Neuron (in vitro differentiated cells): ENCODE measurements at regions not wholly inside any gene's neighbourhood (a gene's known extent, or its start where the extent isn't known, plus 50 kb on each side); places are given as distances from the start of the nearest gene placed in this dataset.

Experiments
- H2AFZ ChIP-seq: one replicate; pipeline ENCODE4 v1.6.1; 2013; ENCODE audit warnings: low read depth, mild to moderate bottlenecking, inconsistent platforms, low read length, moderate library complexity
- H3K27me3 ChIP-seq: one replicate; pipeline ENCODE4 v1.6.1; 2013; ENCODE audit warnings: low read length; ENCODE audit not compliant: insufficient read depth
- H3K36me3 ChIP-seq: one replicate; pipeline ENCODE4 v1.6.1; 2013; ENCODE audit warnings: low read length; ENCODE audit not compliant: insufficient read depth
- H3K4me1 ChIP-seq: one replicate; pipeline ENCODE4 v1.6.1; 2013; ENCODE audit warnings: low read length; ENCODE audit not compliant: insufficient read depth
- H3K4me3 ChIP-seq: 2 replicates; pipeline ENCODE4 v1.5.1; 2013; ENCODE audit warnings: mild to moderate bottlenecking, low read length, moderate library complexity
- H3K9me3 ChIP-seq: one replicate; pipeline ENCODE4 v1.6.1; 2013; ENCODE audit warnings: low read length

DNA sequence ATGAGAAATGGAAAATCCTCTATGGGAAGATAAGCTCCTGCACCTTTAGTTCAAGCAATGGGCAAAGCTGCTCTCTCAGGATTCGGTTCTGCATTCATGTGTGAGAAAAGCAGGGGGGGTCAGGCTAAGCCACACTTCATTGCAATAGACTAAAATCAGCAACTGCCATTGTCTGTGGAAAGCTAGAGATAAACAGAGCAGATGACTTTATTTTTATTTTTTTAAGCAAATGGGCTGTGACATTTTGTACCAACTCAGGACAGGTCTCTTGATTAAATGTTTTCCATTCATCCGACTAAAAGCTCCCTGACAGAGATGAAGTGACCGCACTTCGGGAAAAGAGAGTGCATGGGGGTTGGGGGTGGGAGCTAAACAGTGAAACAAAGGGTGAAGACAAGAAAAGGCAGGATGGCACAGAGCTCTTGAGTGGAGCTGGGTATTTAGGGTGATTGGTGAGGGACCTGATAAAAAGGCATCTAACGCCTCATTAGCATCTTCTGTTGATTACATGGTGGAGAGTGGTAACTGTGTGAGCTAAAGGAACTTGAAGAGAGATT is 987.4 kb downstream of the TUSC7 start:
- no peak overlapping the region for H3K4me3 ChIP-seq
- H3K27me3 ChIP-seq, result no peaks in the 10 kb centered on the region
- H3K9me3 ChIP-seq, result no peaks in the 10 kb centered on the region
- H2AFZ ChIP-seq, result no peak overlapping the region
- no peaks in the 10 kb centered on the region for H3K36me3 ChIP-seq
- peaks cover 24% of the 10 kb centered on the region for H3K4me1 ChIP-seq

DNA sequence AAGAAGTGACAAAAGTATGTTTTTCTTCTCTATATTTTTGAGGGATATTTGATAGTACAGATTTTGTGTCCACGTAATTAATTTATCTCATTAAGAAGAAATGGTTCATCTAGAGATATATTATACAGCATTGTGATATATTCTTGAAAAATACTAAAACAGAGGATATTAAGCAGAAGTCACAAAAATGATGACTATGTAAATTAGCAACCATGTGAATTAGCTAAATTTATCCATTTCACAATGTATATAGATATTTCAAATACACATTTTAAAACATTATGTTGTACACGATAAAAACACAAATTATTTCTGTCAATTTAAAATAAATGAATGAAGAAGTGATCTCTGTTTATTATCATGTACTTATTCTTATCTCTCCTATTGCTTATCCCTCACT is 989.5 kb downstream of the TUSC7 start:
- H3K27me3 ChIP-seq, result no peaks in the 10 kb centered on the region
- no peaks in the 10 kb centered on the region for H3K36me3 ChIP-seq
- no peak overlapping the region for H3K4me3 ChIP-seq
- H3K9me3 ChIP-seq, result no peaks in the 10 kb centered on the region
- no peak overlapping the region for H2AFZ ChIP-seq
- peaks cover 27% of the 10 kb centered on the region for H3K4me1 ChIP-seq

DNA sequence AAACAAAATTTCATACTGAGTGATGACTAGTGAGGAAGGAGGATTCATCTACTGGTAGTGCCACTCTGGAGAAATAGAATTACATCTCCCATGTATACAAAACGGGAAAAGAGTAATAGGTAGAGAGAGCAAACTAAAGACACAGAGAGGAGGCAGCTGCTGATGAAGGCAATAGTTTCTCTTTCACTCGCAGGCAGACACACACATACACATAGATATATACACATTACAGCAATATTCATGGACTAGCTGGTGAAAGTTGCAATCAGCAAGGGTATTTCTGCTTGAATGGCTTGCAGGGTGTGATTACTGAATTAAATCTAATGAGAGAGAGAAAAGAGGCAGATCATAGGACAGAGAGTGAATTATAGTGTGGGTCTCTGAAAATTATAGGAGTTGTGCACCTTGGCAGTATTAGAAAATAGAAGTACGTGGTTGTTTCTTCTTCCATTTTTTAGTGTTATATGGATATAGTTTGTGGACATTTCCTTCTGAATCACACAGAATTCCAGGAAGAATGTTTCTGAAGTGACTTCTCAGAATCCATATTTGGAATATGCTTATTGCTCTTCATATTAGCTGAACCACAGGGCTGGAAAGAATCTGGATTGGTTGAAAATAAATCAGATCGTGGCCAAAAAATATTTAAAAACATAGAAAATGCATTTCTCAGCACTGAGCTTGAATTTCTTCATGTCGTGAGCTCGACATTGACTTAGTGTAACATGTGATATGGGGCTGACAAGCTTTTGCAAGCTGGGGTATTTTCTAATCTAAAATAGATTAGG is 991.2 kb downstream of the TUSC7 start:
- Histone ChIP-seq H2AFZ (no peak overlapping the region), H3K4me1 (peaks cover 28% of the 10 kb centered on the region), H3K9me3 (no peaks in the 10 kb centered on the region)

DNA sequence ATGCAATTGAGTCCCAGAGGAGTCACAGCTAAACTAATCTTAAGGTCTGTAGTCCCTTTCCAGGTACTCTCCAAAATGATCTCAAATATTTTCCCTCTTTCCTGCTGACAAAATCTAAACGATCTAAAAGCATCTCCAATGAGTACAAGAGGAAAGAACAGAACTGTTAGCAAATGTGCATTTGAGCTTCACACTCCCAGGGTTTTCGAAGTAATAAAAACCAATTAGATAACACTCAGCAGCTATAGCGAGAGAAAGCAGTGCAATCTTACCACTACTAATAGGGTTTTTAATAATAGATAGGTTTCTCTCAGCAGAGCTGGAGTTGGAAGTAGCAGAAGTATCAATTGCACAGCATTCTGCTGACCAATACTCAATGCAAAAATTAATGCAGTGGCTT is 995.4 kb downstream of the TUSC7 start:
- no peak overlapping the region for H3K4me3 ChIP-seq
- H3K27me3 ChIP-seq, result no peaks in the 10 kb centered on the region
- no peaks in the 10 kb centered on the region for H3K36me3 ChIP-seq

More for the DNA sequence above, 991.2 kb downstream of the TUSC7 start:
- H3K27me3 ChIP-seq, result no peaks in the 10 kb centered on the region
- H3K4me3 ChIP-seq, result no peak overlapping the region
- H3K36me3 ChIP-seq, result no peaks in the 10 kb centered on the region

DNA sequence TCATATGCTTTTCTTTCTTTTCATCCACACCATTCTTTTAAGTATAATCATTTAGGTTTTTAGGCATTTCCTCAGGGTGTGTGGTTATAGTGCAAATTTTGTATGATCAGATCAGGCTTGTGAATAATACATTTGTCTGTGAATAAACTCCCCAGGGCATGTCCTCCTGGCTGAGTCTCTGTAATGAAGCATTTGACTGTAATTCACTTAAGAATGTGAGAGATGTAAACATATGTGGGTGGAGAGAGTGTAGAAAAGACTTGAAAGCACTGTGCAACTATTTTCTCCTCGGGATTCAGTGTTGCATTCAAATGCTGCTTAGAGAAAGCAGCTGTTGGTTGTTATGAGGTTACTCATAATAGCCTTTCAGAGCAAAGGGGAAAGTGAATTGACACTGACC is 996.5 kb downstream of the TUSC7 start:
- no peaks in the 10 kb centered on the region for H3K9me3 ChIP-seq
- H3K27me3 ChIP-seq, result no peaks in the 10 kb centered on the region
- no peak overlapping the region for H2AFZ ChIP-seq
- peaks cover 22% of the 10 kb centered on the region for H3K4me1 ChIP-seq
- no peaks in the 10 kb centered on the region for H3K36me3 ChIP-seq
- H3K4me3 ChIP-seq, result no peak overlapping the region

More for the DNA sequence above, 995.4 kb downstream of the TUSC7 start:
- Histone ChIP-seq H3K9me3 (no peaks in the 10 kb centered on the region), H3K4me1 (peaks cover 32% of the 10 kb centered on the region), H2AFZ (no peak overlapping the region)

- Histone ChIP-seq H3K4me1 (peaks cover 15% of the 10 kb centered on the region), H3K36me3 (no peaks in the 10 kb centered on the region), H3K9me3 (no peaks in the 10 kb centered on the region), H3K27me3 (no peaks in the 10 kb centered on the region), H2AFZ (no peak overlapping the region), H3K4me3 (no peak overlapping the region)
Observed at GRCh38 chr3:117706756-117707155, 997.2 kb downstream of the TUSC7 start.

- Histone ChIP-seq H3K4me1 (peaks cover 11% of the 10 kb centered on the region), H3K9me3 (no peaks in the 10 kb centered on the region), H2AFZ (no peak overlapping the region), H3K36me3 (no peaks in the 10 kb centered on the region), H3K4me3 (no peak overlapping the region), H3K27me3 (no peaks in the 10 kb centered on the region)
Observed at GRCh38 chr3:117708601-117709000, 999.0 kb downstream of the TUSC7 start.

DNA sequence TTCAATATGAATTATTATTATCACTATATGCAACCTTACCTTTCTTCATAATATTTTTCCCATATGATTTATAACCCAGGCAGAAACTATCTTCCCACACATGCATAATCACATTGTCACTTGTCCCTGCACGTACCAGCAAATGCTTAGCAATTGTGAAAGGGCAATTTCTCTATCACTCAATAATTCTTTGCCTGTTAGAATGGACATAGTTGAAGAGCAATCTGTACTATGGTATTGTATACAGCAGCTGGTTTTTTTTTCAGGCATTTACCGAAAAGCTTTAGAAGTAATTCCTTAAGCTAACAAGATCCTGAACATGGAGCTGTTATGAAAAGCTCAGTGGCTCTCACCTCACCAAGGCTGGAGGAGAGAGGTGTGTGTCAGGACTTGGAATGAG is 999.5 kb downstream of the TUSC7 start:
- no peaks in the 10 kb centered on the region for H3K36me3 ChIP-seq
- no peaks in the 10 kb centered on the region for H3K9me3 ChIP-seq
- H2AFZ ChIP-seq, result no peak overlapping the region
- no peaks in the 10 kb centered on the region for H3K27me3 ChIP-seq
- no peak overlapping the region for H3K4me3 ChIP-seq
- H3K4me1 ChIP-seq, result peaks cover 11% of the 10 kb centered on the region

- Histone ChIP-seq H3K36me3 (no peaks in the 10 kb centered on the region), H3K27me3 (no peaks in the 10 kb centered on the region), H3K9me3 (no peaks in the 10 kb centered on the region), H3K4me1 (peaks cover 11% of the 10 kb centered on the region), H2AFZ (no peak overlapping the region), H3K4me3 (no peak overlapping the region)
Observed at GRCh38 chr3:117710501-117710900, 1000.9 kb downstream of the TUSC7 start.

GRCh38 chr3:117719316-117719926 is 1009.8 kb downstream of the TUSC7 start:
- Histone ChIP-seq H3K4me1 (no peaks in the 10 kb centered on the region), H3K9me3 (no peaks in the 10 kb centered on the region), H3K36me3 (no peaks in the 10 kb centered on the region), H3K27me3 (no peaks in the 10 kb centered on the region), H3K4me3 (no peak overlapping the region), H2AFZ (no peak overlapping the region)

GRCh38 chr3:117721866-117722265 is 1012.3 kb downstream of the TUSC7 start:
- H3K4me3 ChIP-seq, result no peak overlapping the region
- H2AFZ ChIP-seq, result no peak overlapping the region

DNA sequence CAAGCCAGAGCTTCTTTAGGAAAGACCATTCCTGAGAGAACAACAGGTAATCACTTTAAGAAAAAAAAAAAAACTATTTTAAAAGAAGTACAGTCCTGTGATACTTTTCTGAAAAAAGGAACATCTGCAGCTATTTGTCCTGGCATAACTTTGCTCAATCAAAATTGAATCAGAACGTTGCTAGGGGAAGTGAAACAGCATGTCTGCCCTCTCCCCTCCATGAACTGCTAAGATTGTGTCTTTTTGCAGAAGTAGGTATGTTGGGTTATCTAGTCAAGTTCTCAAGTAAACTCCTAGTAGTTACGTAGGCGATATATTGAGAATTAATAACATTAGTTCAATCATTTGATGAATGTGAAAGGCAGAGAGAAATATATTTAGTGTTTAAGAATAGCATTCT is 1013.3 kb downstream of the TUSC7 start:
- Histone ChIP-seq H2AFZ (no peak overlapping the region), H3K27me3 (no peaks in the 10 kb centered on the region), H3K36me3 (no peaks in the 10 kb centered on the region), H3K4me3 (no peak overlapping the region), H3K4me1 (no peaks in the 10 kb centered on the region), H3K9me3 (no peaks in the 10 kb centered on the region)

More at GRCh38 chr3:117721866-117722265, 1012.3 kb downstream of the TUSC7 start:
- Histone ChIP-seq H3K36me3 (no peaks in the 10 kb centered on the region), H3K4me1 (no peaks in the 10 kb centered on the region), H3K9me3 (no peaks in the 10 kb centered on the region), H3K27me3 (no peaks in the 10 kb centered on the region)

DNA sequence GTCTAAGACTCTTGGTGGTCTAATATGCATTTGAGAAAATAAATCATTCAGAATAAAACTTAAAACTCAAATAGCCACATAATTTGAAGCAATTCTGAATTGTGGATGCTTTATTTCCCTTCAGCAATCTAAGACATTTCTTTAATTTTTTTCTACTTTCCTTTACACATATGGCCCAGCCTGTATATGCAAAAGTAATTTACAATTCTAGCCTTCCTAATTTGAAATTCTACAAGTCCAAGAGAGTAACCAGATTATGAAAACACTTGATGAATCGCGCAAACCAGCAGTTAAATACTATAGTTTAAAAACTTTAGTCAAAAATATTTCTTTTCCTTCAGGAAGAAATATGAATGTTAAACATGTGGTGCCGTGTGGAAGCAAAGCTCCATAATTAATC is 1014.2 kb downstream of the TUSC7 start:
- no peaks in the 10 kb centered on the region for H3K9me3 ChIP-seq
- H3K4me1 ChIP-seq, result no peaks in the 10 kb centered on the region
- H3K27me3 ChIP-seq, result no peaks in the 10 kb centered on the region
- H3K4me3 ChIP-seq, result no peak overlapping the region
- H2AFZ ChIP-seq, result no peak overlapping the region
- no peaks in the 10 kb centered on the region for H3K36me3 ChIP-seq
